Pancreas (tissue), 10 donors: ENCODE measurements at regions not wholly inside any gene's neighbourhood (a gene's known extent, or its start where the extent isn't known, plus 50 kb on each side); places are given as distances from the start of the nearest gene placed in this dataset.

Experiments
- ATAC-seq, 4 donors: fragments of 200-7000 bp; cut with Tn5 transposase; one replicate each; pipeline versions ENCODE4 v1.8.0 to v1.9.1; 2020; ENCODE audit warnings: mild to moderate bottlenecking in 4 of 4, moderate library complexity in 4 of 4
- DNase-seq, 6 donors: peaks; one replicate each; pipeline ENCODE4 v3.0.0-alpha.2; 2020
- FAIRE-seq: peaks from 2 replicates; lab custom pipeline; 2012; peaks lifted over from hg19 to GRCh38; lab: Jason Lieb, UNC
- H3K27ac ChIP-seq, 4 donors: fragments of 200-600 bp; sonication (generic); 1 replicate in 3 of 4; 2 replicates in 1 of 4; pipeline versions ENCODE4 v1.5.0 to v1.8.0; 2020
- H3K27me3 ChIP-seq, 4 donors: fragments of 200-600 bp; one replicate each; pipeline ENCODE4 v1.8.0; 2021
- H3K36me3 ChIP-seq, 3 donors: fragments of 200-600 bp; sonication (generic) in 1 of 3; one replicate each; pipeline versions ENCODE4 v1.5.0 to v1.8.0; 2020 to 2021
- H3K4me1 ChIP-seq, 3 donors: fragments of 200-600 bp; one replicate each; pipeline ENCODE4 v1.8.0; 2021
- H3K4me3 ChIP-seq, 4 donors: fragments of 200-600 bp; sonication (generic) in 2 of 4; one replicate each; pipeline versions ENCODE4 v1.5.0 to v1.8.0; 2020 to 2021
- H3K9me3 ChIP-seq, 4 donors: fragments of 200-600 bp; one replicate each; pipeline ENCODE4 v1.8.0; 2021
- WGBS, 2 donors: extraction: QIAGEN DNeasy Blood & Tissue Kit; methylation state at CpG; one replicate each; pipeline ENCODE4 v1.1.7; 2013; 5-methylcytosine and 5-hydroxymethylcytosine counted together
- intact Hi-C, 3 donors: fragments of 100-400 bp; cut with DNase I; formaldehyde crosslinking; loops; one replicate each; pipeline versions ENCODE4 v1.11.1 to v1.14.2; 2022
- TF ChIP-seq, protein P1 (sequence below), 4 donors: fragments of 200-600 bp; sonication (generic) in 3 of 4; IDR thresholded peaks; one replicate each; pipeline versions ENCODE4 v1.5.0 to v1.8.0; 2021; ENCODE audit warnings: antibody characterized with exemption in 4 of 4
- donor health status: healthy with polysubstance abuse.
- donor health status: DM: no; HTN: no; CAD: no; lungs with moderate emphysema.
- donor health status: DM: no; HTN: no; CAD: no.
- donor health status: control.
- donor health status: control.
- donor health status: Bipolar disorder and iron deficiency.
- donor health status: DM: yes; HTN: yes; CAD: no.
- donor health status: DM: no; HTN: no; CAD: no.
- donor health status: DM: no; HTN: no; CAD: no.
- donor health status: DM: yes; HTN: yes; CAD: no.

DNA sequence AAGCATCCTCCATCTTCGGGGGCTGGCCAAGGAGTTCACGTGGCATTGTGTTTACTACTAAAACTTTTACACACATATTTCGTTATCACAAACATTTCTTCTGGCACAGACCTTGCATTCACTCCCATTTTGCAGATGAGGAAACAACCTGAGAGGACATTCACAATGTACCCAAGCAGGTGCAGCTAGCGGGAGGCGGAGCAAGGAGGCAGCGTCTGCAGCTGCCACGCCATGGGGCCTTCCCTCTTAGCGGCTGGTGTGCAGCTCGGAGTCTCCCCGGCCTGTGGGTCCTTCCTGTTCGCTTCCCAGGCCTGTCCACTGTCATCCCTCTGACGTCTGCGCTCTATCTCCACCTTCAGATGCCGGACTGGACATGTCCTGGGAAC, 807.8 kb downstream of the TBC1D22A start:
- Histone ChIP-seq H3K9me3 (no peaks in the 10 kb centered on the region), H3K27me3 (no peaks in the 10 kb centered on the region), H3K4me1 (no peaks in the 10 kb centered on the region), H3K27ac (no peak overlapping the region), H3K4me3 (no peak overlapping the region), H3K36me3 (no peaks in the 10 kb centered on the region)
- intact Hi-C loops, result no loop called here
- no peak for ATAC-seq
- DNase-seq, result no peak
- WGBS, 2 donors, result 59 to 76% methylated on average over 14 of the region's 14 CpGs
- FAIRE-seq, result no peak
- TF ChIP-seq, protein P1, sequence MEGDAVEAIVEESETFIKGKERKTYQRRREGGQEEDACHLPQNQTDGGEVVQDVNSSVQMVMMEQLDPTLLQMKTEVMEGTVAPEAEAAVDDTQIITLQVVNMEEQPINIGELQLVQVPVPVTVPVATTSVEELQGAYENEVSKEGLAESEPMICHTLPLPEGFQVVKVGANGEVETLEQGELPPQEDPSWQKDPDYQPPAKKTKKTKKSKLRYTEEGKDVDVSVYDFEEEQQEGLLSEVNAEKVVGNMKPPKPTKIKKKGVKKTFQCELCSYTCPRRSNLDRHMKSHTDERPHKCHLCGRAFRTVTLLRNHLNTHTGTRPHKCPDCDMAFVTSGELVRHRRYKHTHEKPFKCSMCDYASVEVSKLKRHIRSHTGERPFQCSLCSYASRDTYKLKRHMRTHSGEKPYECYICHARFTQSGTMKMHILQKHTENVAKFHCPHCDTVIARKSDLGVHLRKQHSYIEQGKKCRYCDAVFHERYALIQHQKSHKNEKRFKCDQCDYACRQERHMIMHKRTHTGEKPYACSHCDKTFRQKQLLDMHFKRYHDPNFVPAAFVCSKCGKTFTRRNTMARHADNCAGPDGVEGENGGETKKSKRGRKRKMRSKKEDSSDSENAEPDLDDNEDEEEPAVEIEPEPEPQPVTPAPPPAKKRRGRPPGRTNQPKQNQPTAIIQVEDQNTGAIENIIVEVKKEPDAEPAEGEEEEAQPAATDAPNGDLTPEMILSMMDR (IDR thresholded peaks at IDR 0.05), result no peak

DNA sequence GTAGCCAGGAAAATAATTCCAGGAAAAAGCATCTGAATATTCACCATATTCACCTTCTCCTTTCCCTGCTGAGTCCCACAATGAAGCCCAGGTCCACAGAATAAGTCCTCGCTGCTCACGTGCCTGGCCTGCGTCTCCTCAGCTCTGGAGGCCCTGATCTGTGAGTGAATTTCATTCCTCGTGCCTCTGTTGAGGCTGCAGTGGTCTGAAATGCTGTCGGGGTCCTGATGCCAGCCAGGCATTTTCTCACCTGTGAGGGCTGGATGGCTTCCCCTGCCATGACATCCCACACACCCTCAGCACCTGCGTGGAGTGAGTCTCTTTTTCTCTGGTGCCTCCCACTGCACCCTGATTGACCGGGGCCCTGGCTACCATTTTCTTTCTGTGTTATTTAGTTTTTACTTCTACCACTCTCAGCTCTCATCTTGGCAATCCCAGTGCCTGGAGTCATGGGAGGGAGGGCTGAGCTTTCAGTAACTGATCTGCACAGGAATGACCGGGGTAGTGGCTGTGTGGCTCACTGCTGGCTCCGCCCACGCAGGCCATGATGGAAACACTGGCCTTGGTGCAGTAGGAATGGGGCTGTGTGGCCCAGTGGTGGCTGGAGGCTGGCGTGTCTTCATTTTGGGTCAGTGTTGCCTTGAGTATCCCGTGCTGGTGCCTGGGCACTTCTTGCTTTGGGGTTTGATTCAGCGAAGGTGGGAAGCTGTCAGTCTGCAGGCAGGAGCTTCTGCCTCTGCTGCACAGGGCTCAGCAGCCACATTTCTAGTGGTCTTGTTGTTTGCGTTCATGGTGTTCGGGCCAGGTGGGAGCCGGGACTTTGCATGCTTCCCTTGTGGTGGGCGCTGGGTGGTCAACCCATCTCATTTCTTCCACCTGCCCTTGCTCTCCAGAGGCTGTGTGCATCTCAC, 807.2 kb downstream of the TBC1D22A start:
- no peaks in the 10 kb centered on the region for H3K36me3 ChIP-seq
- H3K4me1 ChIP-seq, result no peaks in the 10 kb centered on the region
- FAIRE-seq (no peak), DNase-seq (no peak), ATAC-seq (no peak)
- H3K27me3 ChIP-seq, result no peaks in the 10 kb centered on the region
- H3K4me3 ChIP-seq, result no peak overlapping the region
- WGBS, 2 donors, result 62 to 72% methylated on average over 17 of the region's 17 CpGs
- H3K9me3 ChIP-seq, result no peaks in the 10 kb centered on the region
- H3K27ac ChIP-seq, result no peak overlapping the region
- intact Hi-C loops, result no loop called here
- TF ChIP-seq, protein P1 (IDR thresholded peaks at IDR 0.05), result no peak

DNA sequence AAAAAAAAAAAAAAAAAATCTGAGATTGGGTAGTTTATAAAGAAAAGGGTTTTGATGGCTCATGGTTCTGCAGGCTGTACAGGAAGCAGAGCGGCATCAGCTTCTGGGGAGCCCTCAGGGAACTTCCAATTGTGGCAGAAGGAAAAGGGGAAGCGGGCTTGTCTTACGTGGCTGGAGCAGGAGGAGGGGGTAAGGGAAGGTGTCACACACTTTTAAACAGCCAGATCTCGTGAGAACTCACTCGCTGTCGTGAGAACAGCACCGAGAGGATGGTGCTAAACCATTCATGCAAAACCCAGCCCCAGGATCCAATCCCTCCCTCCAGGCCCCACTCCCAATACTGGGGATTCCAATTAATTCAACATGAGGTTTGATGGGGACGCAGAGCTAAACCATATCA, 806.2 kb downstream of the TBC1D22A start:
- Histone ChIP-seq H3K9me3 (no peaks in the 10 kb centered on the region), H3K36me3 (no peaks in the 10 kb centered on the region), H3K4me1 (no peaks in the 10 kb centered on the region), H3K4me3 (no peak overlapping the region), H3K27ac (no peak overlapping the region), H3K27me3 (no peaks in the 10 kb centered on the region)
- intact Hi-C loops, result no loop called here
- WGBS, 2 donors, result 63 to 64% methylated on average over 8 of the region's 8 CpGs
- FAIRE-seq, result no peak
- no peak for ATAC-seq
- TF ChIP-seq, protein P1 (IDR thresholded peaks at IDR 0.05), result no peak
- DNase-seq, result no peak

DNA sequence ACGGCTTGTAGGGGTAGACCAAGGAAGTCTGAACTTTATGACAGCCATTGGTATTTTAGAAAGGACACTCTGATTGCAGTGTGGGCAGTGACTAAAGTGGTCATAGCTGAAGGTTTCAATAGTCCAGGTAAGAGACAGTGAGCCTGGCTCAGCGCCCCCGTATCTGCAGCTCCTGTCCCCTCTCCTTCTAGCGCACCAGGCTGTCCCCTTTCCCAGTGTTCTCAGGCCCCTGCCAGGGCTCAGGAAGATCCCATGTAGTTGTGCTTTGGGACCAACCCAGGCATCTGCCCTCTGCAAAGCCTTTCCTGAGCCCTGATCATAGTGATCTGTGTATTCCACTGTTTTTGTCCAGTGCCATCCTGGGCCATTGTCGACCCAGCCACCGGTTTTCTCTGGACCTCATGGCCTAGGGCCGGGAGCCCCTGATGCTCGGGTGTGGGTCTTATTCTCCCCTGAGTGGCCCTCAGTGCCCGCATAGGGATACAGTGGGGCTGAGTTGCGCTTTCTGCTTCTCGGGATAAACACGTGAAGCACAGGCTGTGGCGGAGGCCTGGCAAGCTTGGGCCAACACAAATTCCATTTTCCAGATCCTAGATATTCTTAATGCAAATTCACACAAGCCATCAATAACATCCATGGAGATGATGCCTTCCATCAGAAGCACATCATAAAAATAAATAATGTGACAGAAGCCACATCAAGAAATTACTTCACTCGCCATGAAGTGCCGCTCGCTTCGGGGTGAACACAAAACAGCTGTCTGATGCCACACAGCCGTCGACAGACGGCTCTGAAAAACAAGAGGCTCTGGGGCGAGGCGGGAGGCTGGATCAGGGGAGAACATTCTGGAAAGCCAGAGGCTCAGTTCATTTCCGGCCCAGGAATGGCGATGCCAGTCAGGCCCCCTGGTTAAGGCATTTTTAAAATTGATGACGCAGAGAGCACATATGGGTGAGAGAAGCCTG, 805.0 kb downstream of the TBC1D22A start:
- Histone ChIP-seq H3K4me3 (no peak overlapping the region), H3K4me1 (no peaks in the 10 kb centered on the region), H3K9me3 (no peaks in the 10 kb centered on the region), H3K27me3 (no peaks in the 10 kb centered on the region), H3K27ac (no peak overlapping the region), H3K36me3 (no peaks in the 10 kb centered on the region)
- DNase-seq, result no peak
- no peak for ATAC-seq
- intact Hi-C loops, result no loop called here
- TF ChIP-seq, protein P1 (IDR thresholded peaks at IDR 0.05), result no peak
- no peak for FAIRE-seq
- WGBS, 2 donors, result 69 to 77% methylated on average over 25 of the region's 25 CpGs
